GM12878 (cell line): ENCODE measurements at regions not wholly inside any gene's neighbourhood (a gene's known extent, or its start where the extent isn't known, plus 50 kb on each side); places are given as distances from the start of the nearest gene placed in this dataset.

Source experiments
- ASH2L ChIP-seq: fragments of 300-600, 200-600 bp; sonication (generic); IDR thresholded peaks from 2 replicates; pipeline ENCODE4 v1.6.1; 2017; ENCODE audit warnings: low read depth, mild to moderate bottlenecking, borderline replicate concordance
- CBX5 ChIP-seq: sonication (generic); IDR thresholded peaks from 2 replicates; pipeline ENCODE4 v1.6.1; 2016; ENCODE audit warnings: low read depth, moderate library complexity, mild to moderate bottlenecking, inconsistent platforms
- EGR1 ChIP-seq, 2 experiments: IDR thresholded peaks; 1 replicate in 1 of 2; 2 replicates in 1 of 2; pipeline ENCODE4 v1.6.1; 2011 to 2012; ENCODE audit warnings: low read depth in 2 of 2, low read length in 2 of 2, borderline replicate concordance in 1 of 2, mild to moderate bottlenecking in 1 of 2, moderate library complexity in 1 of 2
- FOXM1 ChIP-seq: IDR thresholded peaks from 2 replicates; pipeline ENCODE4 v1.6.1; 2012; ENCODE audit warnings: low read depth, mild to moderate bottlenecking, inconsistent platforms, low read length, moderate library complexity
- IRF5 ChIP-seq: fragments of 450-650 bp; IDR thresholded peaks from 2 replicates; pipeline ENCODE4 v1.6.1; 2017; ENCODE audit warnings: borderline replicate concordance
- MEF2A ChIP-seq: IDR thresholded peaks from 2 replicates; pipeline ENCODE4 v1.6.1; 2011; ENCODE audit warnings: low read depth, mild to moderate bottlenecking, low read length, moderate library complexity; ENCODE audit not compliant: insufficient read depth
- MLLT1 ChIP-seq: fragments of 450-650 bp; IDR thresholded peaks from 2 replicates; pipeline ENCODE4 v1.6.1; 2016; ENCODE audit warnings: mild to moderate bottlenecking
- NR2C1 ChIP-seq: fragments of 450-650 bp; IDR thresholded peaks from 2 replicates; pipeline ENCODE4 v1.6.1; 2017; ENCODE audit warnings: antibody characterized with exemption, mild to moderate bottlenecking, moderate library complexity
- NR2F1 ChIP-seq: fragments of 450-650 bp; conservative IDR thresholded peaks from 2 replicates; pipeline ENCODE4 v1.6.1; 2017; ENCODE audit warnings: mild to moderate bottlenecking
- POLR2A ChIP-seq: IDR thresholded peaks from 2 replicates; pipeline ENCODE4 v1.6.1; 2011; ENCODE audit warnings: low read depth, mild to moderate bottlenecking, low read length
- PRDM15 ChIP-seq: fragments of 450-650 bp; formaldehyde crosslinking; IDR thresholded peaks from 2 replicates; pipeline ENCODE4 v1.4.0; 2020; ENCODE audit warnings: mild to moderate bottlenecking, moderate library complexity
- RAD21 ChIP-seq: IDR thresholded peaks from 2 replicates; pipeline ENCODE4 v1.6.1; 2011; ENCODE audit warnings: mild to moderate bottlenecking, low read depth, low read length, moderate library complexity; ENCODE audit not compliant: insufficient read depth
- RB1 ChIP-seq: fragments of 450-650 bp; formaldehyde crosslinking; IDR thresholded peaks from 2 replicates; pipeline ENCODE4 v1.6.1; 2017; ENCODE audit warnings: mild to moderate bottlenecking, borderline replicate concordance
- RELB ChIP-seq: fragments of 450-650 bp; IDR thresholded peaks from 2 replicates; pipeline ENCODE4 v1.6.1; 2017; ENCODE audit warnings: low read depth, mild to moderate bottlenecking, moderate library complexity
- SMAD5 ChIP-seq: IDR thresholded peaks from 2 replicates; pipeline ENCODE4 v1.6.1; 2016; ENCODE audit warnings: antibody characterized with exemption, low read depth
- SREBF1 ChIP-seq: IDR thresholded peaks from 2 replicates; pipeline ENCODE4 v1.6.1; 2012; ENCODE audit warnings: mild to moderate bottlenecking, low read length
- ZBED1 ChIP-seq: IDR thresholded peaks from 2 replicates; pipeline ENCODE4 v1.6.1; 2016; ENCODE audit warnings: borderline replicate concordance
- ZNF592 ChIP-seq: fragments of 450-650 bp; IDR thresholded peaks from 2 replicates; pipeline ENCODE4 v1.6.1; 2017; ENCODE audit warnings: mild to moderate bottlenecking, moderate library complexity
- ZSCAN29 ChIP-seq: fragments of 450-650 bp; IDR thresholded peaks from 2 replicates; pipeline ENCODE4 v1.6.1; 2017; ENCODE audit warnings: mild to moderate bottlenecking, moderate library complexity

- TF ChIP-seq MLLT1, result 0 out of 2 replicates have a peak, but pooled peaks have one; percentile 24
- peak; percentile 73; the same call in 1 of the 2 replicates for TF ChIP-seq PRDM15 (CRISPR knock-in tag)
- TF ChIP-seq MEF2A, result peak; percentile 96
- peak; percentile 97 for TF ChIP-seq NR2F1
- TF ChIP-seq FOXM1, result peak; percentile 93
- peak; percentile 98 for TF ChIP-seq ZNF592
- TF ChIP-seq ZBED1, result no peak
- 0 out of 2 replicates have a peak, but pooled peaks have one; percentile 17 for TF ChIP-seq RAD21
- TF ChIP-seq SMAD5, result 0 out of 2 replicates have a peak, but pooled peaks have one; percentile 28
- TF ChIP-seq POLR2A, result no peak
- TF ChIP-seq RB1, result no peak
- TF ChIP-seq ZSCAN29, result no peak
- peak; percentile 85 for TF ChIP-seq CBX5
- TF ChIP-seq NR2C1, result peak; percentile 46; the same call in 1 of the 2 replicates
- no peak for TF ChIP-seq SREBF1
- no peak for TF ChIP-seq IRF5
- no peak for TF ChIP-seq EGR1 (IDR thresholded peaks at IDR 0.05; ENCODE audit: borderline replicate concordance in 1 of 2, low read depth in 2 of 2, low read length in 2 of 2)
- no peak for TF ChIP-seq ASH2L
- TF ChIP-seq RELB, result peak; percentile 89
These were observed 76.1 kb upstream of the PRL start (continued) for GRCh38 chr6:22372922-22373321.
